B cell (primary cell): ENCODE measurements at regions not wholly inside any gene's neighbourhood (a gene's known extent, or its start where the extent isn't known, plus 50 kb on each side); places are given as distances from the start of the nearest gene placed in this dataset.

Source experiments
- EZH2 ChIP-seq: IDR thresholded peaks from 2 replicates; pipeline ENCODE4 v1.6.1; 2012; ENCODE audit warnings: borderline replicate concordance, low read depth, mild to moderate bottlenecking, moderate library complexity, low read length; ENCODE audit not compliant: insufficient read depth, poor library complexity, severe bottlenecking
- TF ChIP-seq, protein P1 (sequence below): fragments of 200-600 bp; IDR thresholded peaks from one replicate; pipeline ENCODE4 v1.8.0; 2022; ENCODE audit warnings: antibody characterized with exemption, mild to moderate bottlenecking

DNA sequence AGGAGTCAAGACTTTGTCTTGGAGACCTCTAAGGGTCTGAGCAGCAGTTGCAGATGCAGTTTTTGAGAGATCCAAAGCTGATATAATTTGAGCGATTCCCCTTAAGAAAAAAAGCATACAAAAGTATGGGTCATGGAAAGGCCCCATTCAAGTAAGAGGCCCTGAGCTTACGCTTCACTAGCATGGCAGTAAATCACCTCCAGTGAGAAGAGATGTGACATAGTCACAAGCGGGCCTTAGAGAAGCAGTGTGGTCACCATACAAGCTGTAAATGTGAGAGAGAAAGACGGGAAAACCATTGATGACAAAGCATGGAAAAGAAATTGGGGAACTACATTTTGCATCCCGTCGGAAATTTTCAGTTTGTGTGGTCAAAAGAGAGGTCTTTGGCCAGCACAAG, 70.6 kb upstream of the GSC start:
- TF ChIP-seq, protein P1, sequence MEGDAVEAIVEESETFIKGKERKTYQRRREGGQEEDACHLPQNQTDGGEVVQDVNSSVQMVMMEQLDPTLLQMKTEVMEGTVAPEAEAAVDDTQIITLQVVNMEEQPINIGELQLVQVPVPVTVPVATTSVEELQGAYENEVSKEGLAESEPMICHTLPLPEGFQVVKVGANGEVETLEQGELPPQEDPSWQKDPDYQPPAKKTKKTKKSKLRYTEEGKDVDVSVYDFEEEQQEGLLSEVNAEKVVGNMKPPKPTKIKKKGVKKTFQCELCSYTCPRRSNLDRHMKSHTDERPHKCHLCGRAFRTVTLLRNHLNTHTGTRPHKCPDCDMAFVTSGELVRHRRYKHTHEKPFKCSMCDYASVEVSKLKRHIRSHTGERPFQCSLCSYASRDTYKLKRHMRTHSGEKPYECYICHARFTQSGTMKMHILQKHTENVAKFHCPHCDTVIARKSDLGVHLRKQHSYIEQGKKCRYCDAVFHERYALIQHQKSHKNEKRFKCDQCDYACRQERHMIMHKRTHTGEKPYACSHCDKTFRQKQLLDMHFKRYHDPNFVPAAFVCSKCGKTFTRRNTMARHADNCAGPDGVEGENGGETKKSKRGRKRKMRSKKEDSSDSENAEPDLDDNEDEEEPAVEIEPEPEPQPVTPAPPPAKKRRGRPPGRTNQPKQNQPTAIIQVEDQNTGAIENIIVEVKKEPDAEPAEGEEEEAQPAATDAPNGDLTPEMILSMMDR: no peak
- TF ChIP-seq EZH2: no peak
